LHCN-M2 (cell line): ENCODE measurements at regions not wholly inside any gene's neighbourhood (a gene's known extent, or its start where the extent isn't known, plus 50 kb on each side); places are given as distances from the start of the nearest gene placed in this dataset.
"Not testable (repeated sequence)": the region's sequence is repeated elsewhere in the genome, so short reads cannot be mapped to it uniquely, and the experiment has no call there.

Experiments
- DNase-seq: peaks from one replicate; pipeline ENCODE4 v3.0.0-alpha.2; 2012; ENCODE audit warnings: low read depth

- DNase-seq = no peak
These were observed 102.1 kb downstream of the SHCBP1 start for GRCh38 chr16:46519063-46519462.

- DNase-seq = no peak
These were observed 124.5 kb downstream of the SHCBP1 start for GRCh38 chr16:46496701-46497100.

- no peak for DNase-seq
These were observed 138.3 kb downstream of the SHCBP1 start for GRCh38 chr16:46482895-46483294.

- DNase-seq = no peak
These were observed 154.9 kb downstream of the SHCBP1 start for GRCh38 chr16:46466239-46466638.

- not testable (repeated sequence) for DNase-seq
These were observed 166.4 kb downstream of the SHCBP1 start for GRCh38 chr16:46454801-46455200.

- no peak for DNase-seq
These were observed 192.8 kb downstream of the SHCBP1 start for GRCh38 chr16:46428108-46429061.

- no peak for DNase-seq
These were observed 193.7 kb downstream of the SHCBP1 start for GRCh38 chr16:46427340-46428107.

- DNase-seq = no peak
These were observed 194.8 kb downstream of the SHCBP1 start for GRCh38 chr16:46426336-46426735.

GRCh38 chr16:46404028-46404427, 217.2 kb downstream of the SHCBP1 start:
- no peak for DNase-seq

GRCh38 chr16:46398559-46398958, 222.6 kb downstream of the SHCBP1 start:
- DNase-seq = not testable (repeated sequence)

- not testable (repeated sequence) for DNase-seq
These were observed 224.3 kb downstream of the SHCBP1 start for GRCh38 chr16:46396883-46397270.

- DNase-seq = not testable (repeated sequence)
These were observed 224.9 kb downstream of the SHCBP1 start for GRCh38 chr16:46396131-46396882.

- not testable (repeated sequence) for DNase-seq
These were observed 225.7 kb downstream of the SHCBP1 start for GRCh38 chr16:46395391-46395921.

- DNase-seq = not testable (repeated sequence)
These were observed 226.2 kb downstream of the SHCBP1 start for GRCh38 chr16:46394963-46395362.

GRCh38 chr16:46394149-46394548, 227.0 kb downstream of the SHCBP1 start:
- DNase-seq = not testable (repeated sequence)

GRCh38 chr16:46392930-46393722, 228.1 kb downstream of the SHCBP1 start:
- DNase-seq = not testable (repeated sequence)

- DNase-seq = not testable (repeated sequence)
These were observed 230.3 kb downstream of the SHCBP1 start for GRCh38 chr16:46390660-46391462.

GRCh38 chr16:46389561-46390041, 231.6 kb downstream of the SHCBP1 start:
- peak; percentile 81 for DNase-seq

- not testable (repeated sequence) for DNase-seq
These were observed 232.2 kb downstream of the SHCBP1 start for GRCh38 chr16:46388939-46389491.
